Muscle of leg (tissue), 3 donors: ENCODE measurements at regions not wholly inside any gene's neighbourhood (a gene's known extent, or its start where the extent isn't known, plus 50 kb on each side); places are given as distances from the start of the nearest gene placed in this dataset.

ENCODE experiments used
- DNase-seq: peaks from one replicate; pipeline ENCODE4 v3.0.0; 2013
- H3K27ac ChIP-seq: one replicate; pipeline ENCODE4 v1.5.1; 2013; ENCODE audit warnings: mild to moderate bottlenecking, low read length, control low read depth
- H3K27me3 ChIP-seq: one replicate; pipeline ENCODE4 v1.6.1; 2013; ENCODE audit warnings: low read length; ENCODE audit not compliant: control insufficient read depth, insufficient read depth
- H3K36me3 ChIP-seq: one replicate; pipeline ENCODE4 v1.6.1; 2013; ENCODE audit warnings: low read length; ENCODE audit not compliant: control insufficient read depth, insufficient read depth
- H3K4me1 ChIP-seq: one replicate; pipeline ENCODE4 v1.6.1; 2013; ENCODE audit warnings: low read length; ENCODE audit not compliant: control insufficient read depth, insufficient read depth
- H3K4me3 ChIP-seq: one replicate; pipeline ENCODE4 v1.5.1; 2013; ENCODE audit warnings: low read length, control low read depth
- H3K9me3 ChIP-seq: replicated peaks from 2 replicates; pipeline ENCODE4 v1.6.1; 2013; ENCODE audit warnings: low read depth, low read length; ENCODE audit not compliant: control insufficient read depth
- WGBS: methylation state at CpG from one replicate; pipeline ENCODE4 v1.1.5; 2013; ENCODE audit warnings: missing lambda C conversion rate; ENCODE audit not compliant: insufficient coverage; 5-methylcytosine and 5-hydroxymethylcytosine counted together

- Histone ChIP-seq H3K4me1 (peaks cover 11% of the 10 kb centered on the region), H3K9me3 (no peaks in the 10 kb centered on the region), H3K27ac (no peak overlapping the region), H3K27me3 (no peaks in the 10 kb centered on the region), H3K4me3 (no peak overlapping the region), H3K36me3 (no peaks in the 10 kb centered on the region)
- DNase-seq, result no peak
- no CpG with 5 or more reads among the region's 9 CpGs for WGBS
These were observed 188.4 kb downstream of the ADAMTS15 start for GRCh38 chr11:130636722-130637464.

DNA sequence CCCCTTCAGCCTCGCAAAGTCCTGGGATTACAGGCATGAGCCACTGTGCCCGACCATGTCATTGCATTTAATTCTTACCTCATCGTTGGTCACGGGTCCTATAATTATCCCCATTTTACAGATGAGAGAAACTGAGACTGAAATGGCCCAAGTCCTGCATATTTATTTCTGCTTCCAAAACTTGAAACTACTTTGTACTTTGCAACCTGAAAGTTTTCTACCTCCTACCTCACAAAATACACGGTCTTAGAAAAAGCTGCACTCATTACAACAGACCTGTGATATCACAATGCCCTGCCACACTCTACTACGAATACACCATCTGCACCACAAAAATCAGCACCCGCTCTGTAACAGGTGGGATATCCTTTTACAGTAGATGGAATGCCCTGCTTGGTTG, 189.1 kb downstream of the ADAMTS15 start:
- Histone ChIP-seq H3K36me3 (no peaks in the 10 kb centered on the region), H3K9me3 (no peaks in the 10 kb centered on the region), H3K4me1 (peaks cover 11% of the 10 kb centered on the region), H3K4me3 (no peak overlapping the region), H3K27me3 (no peaks in the 10 kb centered on the region), H3K27ac (no peak overlapping the region)
- no peak for DNase-seq
- 85% methylated on average over 5 of the region's 7 CpGs for WGBS

GRCh38 chr11:130638033-130638432, 189.6 kb downstream of the ADAMTS15 start:
- H3K4me1 ChIP-seq, result peaks cover 11% of the 10 kb centered on the region
- no peaks in the 10 kb centered on the region for H3K9me3 ChIP-seq
- no peak overlapping the region for H3K27ac ChIP-seq
- H3K4me3 ChIP-seq, result no peak overlapping the region
- WGBS, result 39% methylated on average over 3 of the region's 5 CpGs
- no peaks in the 10 kb centered on the region for H3K27me3 ChIP-seq
- peak; percentile 62 for DNase-seq
- H3K36me3 ChIP-seq, result no peaks in the 10 kb centered on the region

- Histone ChIP-seq H3K27ac (no peak overlapping the region), H3K9me3 (no peaks in the 10 kb centered on the region), H3K27me3 (no peaks in the 10 kb centered on the region), H3K4me3 (no peak overlapping the region), H3K4me1 (peaks cover 11% of the 10 kb centered on the region), H3K36me3 (no peaks in the 10 kb centered on the region)
- no peak for DNase-seq
- WGBS, result no CpG with 5 or more reads among the region's 3 CpGs
These were observed 190.2 kb downstream of the ADAMTS15 start for GRCh38 chr11:130638624-130639023.

DNA sequence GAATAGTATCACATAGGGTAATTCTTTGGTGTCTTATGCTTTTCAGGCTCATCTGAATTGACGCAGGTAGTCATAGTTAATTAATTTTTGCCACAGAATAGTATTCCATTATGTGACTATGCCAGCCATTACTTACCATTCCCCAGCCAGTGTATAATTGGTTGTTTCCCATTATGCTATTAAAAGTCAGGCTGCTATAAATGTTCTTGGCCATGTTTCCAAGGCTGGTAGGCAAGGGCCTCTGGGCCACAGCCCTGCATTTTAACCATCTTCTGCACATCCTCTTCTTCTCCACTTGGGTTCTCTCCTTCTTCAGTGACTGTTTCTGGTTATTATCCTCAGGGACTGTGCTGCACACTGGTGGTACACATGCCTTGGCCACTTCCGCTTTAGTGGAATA, 190.9 kb downstream of the ADAMTS15 start:
- 100% methylated on average over 1 of the region's 2 CpGs for WGBS
- Histone ChIP-seq H3K9me3 (no peaks in the 10 kb centered on the region), H3K27me3 (peaks cover 2% of the 10 kb centered on the region), H3K4me3 (no peak overlapping the region), H3K36me3 (no peaks in the 10 kb centered on the region), H3K27ac (no peak overlapping the region), H3K4me1 (peaks cover 14% of the 10 kb centered on the region)
- no peak for DNase-seq

DNA sequence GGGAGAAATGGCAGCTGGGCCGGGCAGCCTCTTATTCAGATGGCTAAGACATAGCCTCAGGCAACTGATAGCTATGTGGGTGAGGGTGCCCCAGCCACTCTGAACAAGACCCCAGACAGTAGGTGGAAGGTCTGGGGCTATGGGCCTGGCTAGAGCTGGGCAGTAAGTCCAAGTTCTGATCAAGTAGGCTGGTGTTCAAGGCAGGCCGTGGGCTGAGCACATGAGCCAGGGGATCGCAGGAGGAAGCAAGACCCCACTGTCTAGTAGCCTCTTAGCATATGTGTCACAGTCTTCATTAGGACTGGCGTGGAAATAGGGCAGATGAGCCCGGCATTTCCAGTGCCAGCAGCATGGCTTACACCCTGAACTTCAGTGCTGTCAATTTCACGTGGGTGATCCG, 192.1 kb downstream of the ADAMTS15 start:
- Histone ChIP-seq H3K9me3 (no peaks in the 10 kb centered on the region), H3K4me1 (peaks cover 8% of the 10 kb centered on the region), H3K27ac (no peak overlapping the region), H3K27me3 (peaks cover 2% of the 10 kb centered on the region), H3K36me3 (no peaks in the 10 kb centered on the region), H3K4me3 (no peak overlapping the region)
- no peak for DNase-seq
- 94% methylated on average over 6 of the region's 7 CpGs for WGBS

DNA sequence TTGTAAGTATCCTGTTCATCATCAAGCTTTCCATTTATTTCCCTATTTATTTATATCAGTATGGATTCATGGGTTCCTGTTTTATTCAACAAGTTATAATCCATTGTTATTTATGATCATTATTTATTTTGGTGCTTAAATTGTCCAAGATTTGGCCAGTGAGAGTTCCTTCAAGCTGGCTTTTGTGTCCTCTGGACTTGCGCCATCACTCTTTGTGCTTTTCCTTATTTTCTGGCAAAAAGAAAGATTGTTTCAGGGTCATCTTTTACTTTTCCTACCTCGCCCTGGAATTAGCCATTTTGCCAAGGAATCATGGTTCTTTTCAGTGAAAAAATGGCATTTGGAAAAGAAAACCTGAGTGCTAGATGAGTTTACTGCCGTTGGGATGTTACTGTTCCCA, 193.4 kb downstream of the ADAMTS15 start:
- DNase-seq, result no peak
- Histone ChIP-seq H3K4me1 (peaks cover 16% of the 10 kb centered on the region), H3K27ac (no peak overlapping the region), H3K4me3 (no peak overlapping the region), H3K36me3 (no peaks in the 10 kb centered on the region), H3K9me3 (no peaks in the 10 kb centered on the region), H3K27me3 (peaks cover 2% of the 10 kb centered on the region)
- 50% methylated on average over 1 of the region's 3 CpGs for WGBS

DNA sequence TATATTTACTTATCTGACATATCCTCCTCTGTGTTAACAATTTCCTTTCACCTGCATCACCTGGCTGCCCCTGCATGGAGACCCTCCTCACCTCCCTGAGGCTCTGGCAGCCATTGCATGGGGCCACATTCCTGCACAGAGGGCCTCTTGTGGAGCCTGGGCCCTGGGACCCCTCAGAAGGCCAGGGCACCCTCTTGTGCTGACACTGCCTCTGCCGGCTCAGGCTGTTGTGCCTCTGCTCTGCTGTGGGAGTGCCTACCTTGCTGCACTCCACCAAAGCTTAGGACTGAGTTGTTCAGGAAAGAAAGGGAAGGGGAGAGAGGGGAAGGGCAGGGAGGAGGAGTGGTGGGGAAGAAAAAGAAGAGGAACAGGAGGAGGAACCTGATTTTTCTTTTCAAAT, 194.5 kb downstream of the ADAMTS15 start:
- 75% methylated on average over 1 of the region's 1 CpG for WGBS
- no peak overlapping the region for H3K27ac ChIP-seq
- DNase-seq, result no peak
- H3K4me3 ChIP-seq, result no peak overlapping the region
- H3K36me3 ChIP-seq, result no peaks in the 10 kb centered on the region
- H3K9me3 ChIP-seq, result no peaks in the 10 kb centered on the region
- peaks cover 18% of the 10 kb centered on the region for H3K4me1 ChIP-seq
- H3K27me3 ChIP-seq, result peaks cover 2% of the 10 kb centered on the region

- no peaks in the 10 kb centered on the region for H3K9me3 ChIP-seq
- H3K4me3 ChIP-seq, result no peak overlapping the region
- 41% methylated on average over 11 of the region's 11 CpGs for WGBS
- peaks cover 2% of the 10 kb centered on the region for H3K27me3 ChIP-seq
- DNase-seq, result peak; percentile 50
- peaks cover 23% of the 10 kb centered on the region for H3K4me1 ChIP-seq
- H3K27ac ChIP-seq, result no peak overlapping the region
- H3K36me3 ChIP-seq, result no peaks in the 10 kb centered on the region
These were observed 195.7 kb downstream of the ADAMTS15 start for GRCh38 chr11:130644187-130644586.

GRCh38 chr11:130645164-130645842, 196.9 kb downstream of the ADAMTS15 start:
- no peaks in the 10 kb centered on the region for H3K36me3 ChIP-seq
- no peak for DNase-seq
- no peak overlapping the region for H3K27ac ChIP-seq
- H3K27me3 ChIP-seq, result peaks cover 2% of the 10 kb centered on the region
- peaks cover 29% of the 10 kb centered on the region for H3K4me1 ChIP-seq
- H3K9me3 ChIP-seq, result no peaks in the 10 kb centered on the region
- WGBS, result 95% methylated on average over 5 of the region's 10 CpGs
- H3K4me3 ChIP-seq, result no peak overlapping the region
